ENCODE measurements at regions not wholly inside any gene's neighbourhood (a gene's known extent, or its start where the extent isn't known, plus 50 kb on each side); places are given as distances from the start of the nearest gene placed in this dataset.

- ChIA-PET POLR2A (no interaction called here), CTCF (interaction anchor here (1.2 kb wide), 1 partner anchor 11 kb away, joined by 3 read pairs; no protein-coding TSS in a partner anchor)
- no peak overlapping the region for H3K27ac ChIP-seq
- WGBS (ENCODE audit: missing lambda C conversion rate): 71% methylated on average over 3 of the region's 3 CpGs
- no peak for DNase-seq (ENCODE audit: low read depth in 1 of 2, low spot score in 1 of 2)
- FAIRE-seq: no peak
- H3K4me3 ChIP-seq: no peak overlapping the region
- H3K4me2 ChIP-seq: 0 out of 3 replicates have a peak overlapping the region, but pooled peaks have one; percentile 21
- ATAC-seq: no peak
- TF ChIP-seq, protein P1, sequence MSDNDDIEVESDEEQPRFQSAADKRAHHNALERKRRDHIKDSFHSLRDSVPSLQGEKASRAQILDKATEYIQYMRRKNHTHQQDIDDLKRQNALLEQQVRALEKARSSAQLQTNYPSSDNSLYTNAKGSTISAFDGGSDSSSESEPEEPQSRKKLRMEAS (IDR thresholded peaks at IDR 0.05): no peak
- no peak for TF ChIP-seq TFCP2L1 (CRISPR knock-in tag; IDR thresholded peaks at IDR 0.05)
- TF ChIP-seq HMGXB4 (CRISPR knock-in tag; IDR thresholded peaks at IDR 0.05; ENCODE audit: borderline replicate concordance): no peak
- no peak for TF ChIP-seq FOSL2 (IDR thresholded peaks at IDR 0.05)
- no peak for TF ChIP-seq FOSL2 (CRISPR knock-in tag; IDR thresholded peaks at IDR 0.05)
- TF ChIP-seq KDM5A (IDR thresholded peaks at IDR 0.05): no peak
- no peak for TF ChIP-seq NR3C1 (IDR thresholded peaks at IDR 0.05)
- TF ChIP-seq, protein P2, sequence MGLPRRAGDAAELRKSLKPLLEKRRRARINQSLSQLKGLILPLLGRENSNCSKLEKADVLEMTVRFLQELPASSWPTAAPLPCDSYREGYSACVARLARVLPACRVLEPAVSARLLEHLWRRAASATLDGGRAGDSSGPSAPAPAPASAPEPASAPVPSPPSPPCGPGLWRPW (IDR thresholded peaks at IDR 0.05): no peak
- TF ChIP-seq MAZ (IDR thresholded peaks at IDR 0.05; ENCODE audit: borderline replicate concordance, low read depth, low read length): no peak
- no peak for TF ChIP-seq ZSCAN20 (CRISPR knock-in tag; IDR thresholded peaks at IDR 0.05)
- H3K4me1 ChIP-seq: peaks cover 18% of the 10 kb centered on the region
- H3K9me3 ChIP-seq: no peaks in the 10 kb centered on the region
Observed at GRCh38 chr3:72515941-72516340, 332.3 kb downstream of the SHQ1 start.

GRCh38 chr3:72515281-72515680, 333.0 kb downstream of the SHQ1 start:
- 74% methylated on average over 3 of the region's 3 CpGs for WGBS (ENCODE audit: missing lambda C conversion rate)
- no peaks in the 10 kb centered on the region for H3K9me3 ChIP-seq
- H3K4me1 ChIP-seq: peaks cover 12% of the 10 kb centered on the region; the same call in 2 of the 3 replicates
- no peak overlapping the region for H3K27ac ChIP-seq
- H3K4me2 ChIP-seq: 0 out of 3 replicates have a peak overlapping the region, but pooled peaks have one; percentile 21
- no peak for DNase-seq (ENCODE audit: low read depth in 1 of 2, low spot score in 1 of 2)
- ATAC-seq: no peak
- no peak for TF ChIP-seq TP53 (CRISPR knock-in tag; IDR thresholded peaks at IDR 0.05)
- no peak for TF ChIP-seq BHLHE40 (IDR thresholded peaks at IDR 0.05; ENCODE audit: low read depth, low read length)
- no peak for TF ChIP-seq POLR2AphosphoS2 (conservative IDR thresholded peaks at IDR 0.05; ENCODE audit: low read length)
- no peak for TF ChIP-seq E2F6 (IDR thresholded peaks at IDR 0.05; ENCODE audit: borderline replicate concordance, low read depth)
- no peak for TF ChIP-seq HEYL (CRISPR knock-in tag; IDR thresholded peaks at IDR 0.05)
- TF ChIP-seq ZFP36 (IDR thresholded peaks at IDR 0.05; ENCODE audit: borderline replicate concordance, partially characterized antibody): no peak
- no peak for TF ChIP-seq RARB (CRISPR knock-in tag; IDR thresholded peaks at IDR 0.05)
- TF ChIP-seq CHD2 (IDR thresholded peaks at IDR 0.05; ENCODE audit: low read length, partially characterized antibody): no peak
- no peak for FAIRE-seq
- CTCF ChIA-PET: interaction anchor here (0.7 kb wide), 1 partner anchor 1233 kb away, joined by 3 read pairs; no protein-coding TSS in a partner anchor
- POLR2A ChIA-PET: no interaction called here
- H3K4me3 ChIP-seq: no peak overlapping the region

GRCh38 chr3:72510247-72510646, 338.0 kb downstream of the SHQ1 start:
- ATAC-seq (no peak), FAIRE-seq (no peak), DNase-seq (ENCODE audit: low read depth in 1 of 2, low spot score in 1 of 2) (no peak)
- no peak overlapping the region for H3K4me2 ChIP-seq
- no peak overlapping the region for H3K27ac ChIP-seq
- no peaks in the 10 kb centered on the region for H3K4me1 ChIP-seq
- ChIA-PET POLR2A (no interaction called here), CTCF (interaction anchor here (1.4 kb wide), 1 partner anchor 14 kb away, joined by 4 read pairs; no protein-coding TSS in a partner anchor)
- TF ChIP-seq EHMT2 (IDR thresholded peaks at IDR 0.05; ENCODE audit: low read depth): no peak
- TF ChIP-seq MAZ (IDR thresholded peaks at IDR 0.05; ENCODE audit: borderline replicate concordance, low read depth, low read length): no peak
- TF ChIP-seq CEBPB (IDR thresholded peaks at IDR 0.05): no peak
- TF ChIP-seq, protein P3, sequence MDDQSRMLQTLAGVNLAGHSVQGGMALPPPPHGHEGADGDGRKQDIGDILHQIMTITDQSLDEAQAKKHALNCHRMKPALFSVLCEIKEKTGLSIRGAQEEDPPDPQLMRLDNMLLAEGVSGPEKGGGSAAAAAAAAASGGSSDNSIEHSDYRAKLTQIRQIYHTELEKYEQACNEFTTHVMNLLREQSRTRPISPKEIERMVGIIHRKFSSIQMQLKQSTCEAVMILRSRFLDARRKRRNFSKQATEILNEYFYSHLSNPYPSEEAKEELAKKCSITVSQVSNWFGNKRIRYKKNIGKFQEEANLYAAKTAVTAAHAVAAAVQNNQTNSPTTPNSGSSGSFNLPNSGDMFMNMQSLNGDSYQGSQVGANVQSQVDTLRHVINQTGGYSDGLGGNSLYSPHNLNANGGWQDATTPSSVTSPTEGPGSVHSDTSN (IDR thresholded peaks at IDR 0.05): no peak
- TF ChIP-seq HOXB13 (CRISPR knock-in tag; IDR thresholded peaks at IDR 0.05; ENCODE audit: low read depth): no peak
- TF ChIP-seq ZNF302 (CRISPR knock-in tag; IDR thresholded peaks at IDR 0.05): no peak
- no peak for TF ChIP-seq CHD2 (IDR thresholded peaks at IDR 0.05; ENCODE audit: low read length, partially characterized antibody)
- no peak for TF ChIP-seq KDM1A (IDR thresholded peaks at IDR 0.05; ENCODE audit: low read depth)
- TF ChIP-seq, protein P4, sequence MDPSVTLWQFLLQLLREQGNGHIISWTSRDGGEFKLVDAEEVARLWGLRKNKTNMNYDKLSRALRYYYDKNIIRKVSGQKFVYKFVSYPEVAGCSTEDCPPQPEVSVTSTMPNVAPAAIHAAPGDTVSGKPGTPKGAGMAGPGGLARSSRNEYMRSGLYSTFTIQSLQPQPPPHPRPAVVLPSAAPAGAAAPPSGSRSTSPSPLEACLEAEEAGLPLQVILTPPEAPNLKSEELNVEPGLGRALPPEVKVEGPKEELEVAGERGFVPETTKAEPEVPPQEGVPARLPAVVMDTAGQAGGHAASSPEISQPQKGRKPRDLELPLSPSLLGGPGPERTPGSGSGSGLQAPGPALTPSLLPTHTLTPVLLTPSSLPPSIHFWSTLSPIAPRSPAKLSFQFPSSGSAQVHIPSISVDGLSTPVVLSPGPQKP (IDR thresholded peaks at IDR 0.05; ENCODE audit: low read depth, low read length): no peak
- no peak for TF ChIP-seq CBX2 (IDR thresholded peaks at IDR 0.05; ENCODE audit: borderline replicate concordance, low read depth)
- no peak for TF ChIP-seq ATOH8 (CRISPR knock-in tag; IDR thresholded peaks at IDR 0.05; ENCODE audit: low read depth)
- no peak for TF ChIP-seq FOXS1 (CRISPR knock-in tag; IDR thresholded peaks at IDR 0.05)
- no peak for TF ChIP-seq HOXA7 (CRISPR knock-in tag; IDR thresholded peaks at IDR 0.05)
- H3K9me3 ChIP-seq: no peaks in the 10 kb centered on the region
- WGBS (ENCODE audit: missing lambda C conversion rate): 6% methylated on average over 3 of the region's 3 CpGs
- H3K4me3 ChIP-seq: no peak overlapping the region
